Hematopoietic multipotent progenitor cell treated with erythropoietin and hydrocortisone succinate and interleukin-3 and kit ligand, for 4 days (in vitro differentiated cells): ENCODE measurements at regions not wholly inside any gene's neighbourhood (a gene's known extent, or its start where the extent isn't known, plus 50 kb on each side); places are given as distances from the start of the nearest gene placed in this dataset.
"Not testable (repeated sequence)": the region's sequence is repeated elsewhere in the genome, so short reads cannot be mapped to it uniquely, and the experiment has no call there.

Experiments used
- DNase-seq: peaks from one replicate; pipeline ENCODE4 v3.0.0-alpha.2; 2015

DNA sequence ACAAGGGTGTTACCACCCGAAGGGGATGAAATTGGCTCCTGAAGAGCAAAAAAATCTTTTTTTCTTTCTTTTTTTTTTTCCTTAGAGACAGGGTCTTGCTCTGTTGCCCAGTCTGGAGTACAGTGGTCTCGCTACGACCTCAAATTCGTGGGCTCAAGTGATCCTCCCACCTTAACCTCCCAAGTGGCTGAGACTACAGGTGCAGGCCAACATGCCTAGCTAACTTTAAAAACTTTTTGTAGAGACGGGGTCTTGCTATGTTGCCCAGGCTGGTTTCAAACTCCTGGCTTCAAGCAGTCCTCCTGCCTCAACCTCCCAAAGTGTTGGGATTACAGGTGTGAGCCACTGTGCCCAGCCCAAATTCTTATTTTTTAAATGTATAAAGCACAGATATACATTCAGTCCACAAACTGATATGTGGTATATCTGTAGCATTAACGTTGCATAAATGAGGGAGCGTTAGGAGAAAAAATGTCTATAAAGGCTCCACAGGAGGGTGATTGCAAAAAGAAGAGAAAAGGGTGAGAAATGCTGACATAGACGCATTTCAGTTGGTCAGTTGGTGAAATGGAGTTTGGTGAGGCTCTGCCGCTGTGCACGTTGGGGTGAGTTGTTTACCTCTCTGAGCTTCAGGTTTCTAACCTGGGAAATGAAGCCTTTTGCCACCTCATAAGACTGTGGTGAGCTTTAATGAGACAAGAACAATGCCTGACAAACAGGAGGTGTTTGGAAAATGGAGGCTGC lies 100.7 kb upstream of the PODXL start:
- DNase-seq = no peak

DNA sequence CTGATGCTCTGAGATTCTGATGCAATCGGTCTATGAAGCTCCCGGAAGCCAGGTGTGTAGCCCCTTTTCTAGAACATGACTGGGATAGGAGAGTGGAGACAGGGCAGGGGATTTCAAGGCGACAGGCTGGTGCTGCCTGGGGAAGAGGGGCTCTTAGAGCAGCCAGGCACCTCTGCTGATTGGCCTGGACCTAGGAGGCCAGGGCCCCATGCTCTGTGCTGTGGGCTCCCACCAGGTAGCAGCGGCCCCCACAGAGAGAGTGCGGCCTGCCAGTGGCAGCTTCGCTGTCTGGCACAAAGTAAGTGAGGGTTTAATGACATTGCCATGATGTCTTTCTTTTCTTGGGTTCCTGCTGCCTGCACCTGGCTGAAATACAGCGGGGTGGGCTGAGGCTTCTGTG lies 99.4 kb upstream of the PODXL start:
- DNase-seq = no peak

DNA sequence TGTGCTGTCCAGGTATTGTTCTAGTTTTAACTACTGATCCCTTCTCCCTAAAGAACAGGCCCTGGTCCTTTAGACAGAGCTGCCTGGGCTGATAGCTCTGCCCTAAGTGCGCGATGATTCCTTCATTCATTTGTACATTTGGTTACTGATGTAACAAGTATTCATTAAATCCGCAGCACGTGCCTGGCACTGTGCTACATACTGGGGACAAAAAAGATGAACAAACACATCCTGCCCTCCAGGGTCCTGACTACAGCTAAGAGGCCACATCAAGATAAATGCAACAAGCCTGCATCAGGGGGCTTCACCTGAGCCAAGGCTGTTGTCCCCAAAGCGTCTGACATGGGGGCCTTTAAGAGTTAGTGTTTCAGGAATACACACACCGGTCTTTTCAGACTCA lies 99.0 kb upstream of the PODXL start:
- DNase-seq = no peak

DNA sequence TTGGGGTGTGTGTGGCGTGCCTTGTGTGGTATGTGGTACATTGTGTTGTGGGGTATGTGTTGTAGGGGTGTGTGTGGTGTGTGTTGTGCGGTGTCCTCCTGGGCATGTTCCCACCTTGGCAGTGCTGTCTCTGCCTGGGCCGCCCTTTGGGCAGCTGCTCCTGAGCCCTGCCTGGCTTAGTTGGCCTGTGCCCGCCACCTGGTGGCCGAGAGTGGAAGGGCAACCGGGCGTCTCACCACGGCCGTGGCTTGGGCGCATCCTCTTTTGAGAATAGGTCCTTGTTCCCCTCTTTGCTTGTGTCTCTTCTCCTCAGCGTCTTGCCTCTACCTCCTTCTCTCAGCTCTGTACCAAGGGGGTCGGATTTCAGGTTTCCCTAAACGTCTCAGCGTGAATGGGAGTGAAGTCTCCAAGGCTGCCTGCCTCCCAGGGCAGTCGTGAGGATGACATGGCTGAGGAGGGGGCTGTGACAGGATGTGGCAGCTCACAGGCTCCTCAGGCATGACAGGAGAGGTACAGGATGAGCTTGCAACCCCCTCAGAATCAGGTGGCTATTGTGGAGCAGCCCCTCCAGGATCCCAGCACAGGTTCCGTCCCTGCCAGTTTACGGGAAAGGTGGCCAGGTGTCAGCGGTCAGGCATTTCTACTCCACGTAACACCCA lies 98.4 kb upstream of the PODXL start:
- peak; percentile 89 for DNase-seq

DNA sequence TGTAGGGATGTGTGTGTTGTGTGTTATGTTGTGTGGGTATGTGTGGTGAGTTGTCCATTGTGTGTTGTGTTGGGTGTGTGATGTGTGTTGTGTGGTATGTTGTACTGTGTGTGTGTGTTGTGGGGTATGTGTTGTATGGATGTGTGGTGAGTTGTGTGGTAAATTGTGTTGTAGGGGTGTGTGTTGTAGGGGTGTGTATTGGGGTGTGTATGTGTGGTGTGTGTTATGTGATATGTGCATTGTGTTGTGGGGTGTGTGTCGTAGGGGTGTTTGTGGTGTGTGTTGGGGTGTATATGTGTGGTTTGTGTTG lies 97.8 kb upstream of the PODXL start:
- no peak for DNase-seq

DNA sequence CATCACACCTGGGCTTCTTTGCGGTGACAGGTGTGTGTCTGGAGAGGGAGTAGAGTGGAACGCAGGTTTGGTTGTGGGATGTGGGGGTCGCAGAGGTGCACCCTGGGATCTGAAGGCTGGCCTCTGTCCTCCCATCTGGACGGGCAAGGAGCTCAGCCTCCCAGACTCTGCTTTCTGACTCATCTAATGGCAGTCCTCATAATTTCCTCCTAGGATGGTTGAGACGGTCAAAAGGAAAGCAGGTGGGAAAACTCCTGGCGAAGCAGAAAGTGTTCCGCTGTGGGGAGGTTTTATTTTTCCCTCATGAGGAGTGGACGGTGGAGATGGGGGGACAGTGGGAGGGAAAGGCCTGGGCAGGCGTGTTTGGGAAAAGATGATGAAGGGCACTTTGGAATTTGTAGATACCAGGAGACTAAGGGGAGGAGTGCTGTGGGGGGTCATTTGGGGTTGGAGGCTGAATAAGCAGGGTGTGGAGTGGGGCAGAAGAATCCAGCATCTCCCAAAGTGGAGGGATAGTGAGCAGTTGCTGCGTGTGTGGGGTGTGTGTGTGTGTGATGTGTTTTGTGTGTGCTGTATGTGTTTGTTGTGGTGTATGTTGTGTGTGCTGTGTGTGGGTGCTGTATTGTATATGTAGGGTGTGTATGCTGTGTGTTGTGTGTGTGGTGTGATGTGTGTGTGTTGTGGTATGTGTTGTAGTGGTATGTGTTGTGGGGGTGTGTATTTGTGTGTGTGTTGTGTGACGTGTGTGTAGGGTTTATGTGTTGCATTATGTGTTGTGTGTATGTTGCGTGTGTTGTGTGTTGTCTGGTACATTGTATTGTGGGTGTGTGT lies 97.2 kb upstream of the PODXL start:
- no peak for DNase-seq

DNA sequence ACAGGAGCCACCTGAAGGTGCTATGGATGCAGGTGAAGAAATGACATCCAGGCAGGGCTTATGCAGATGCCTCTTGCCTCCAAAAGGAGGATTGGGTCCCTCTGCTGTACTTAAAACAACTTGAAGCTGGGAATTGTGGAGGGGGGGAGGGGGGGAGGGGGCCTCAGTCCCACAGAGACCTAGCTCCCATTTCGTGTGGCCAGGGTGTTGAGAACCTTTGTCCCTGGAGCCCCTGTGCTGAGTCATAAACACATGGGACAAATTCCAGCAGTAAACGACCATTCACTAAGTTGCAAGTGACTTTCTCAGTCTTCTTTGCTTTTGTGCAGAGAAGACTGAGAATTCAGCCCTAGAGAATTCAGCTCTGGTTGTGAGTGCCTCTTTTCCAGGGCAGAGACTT lies 96.5 kb upstream of the PODXL start:
- no peak for DNase-seq

DNA sequence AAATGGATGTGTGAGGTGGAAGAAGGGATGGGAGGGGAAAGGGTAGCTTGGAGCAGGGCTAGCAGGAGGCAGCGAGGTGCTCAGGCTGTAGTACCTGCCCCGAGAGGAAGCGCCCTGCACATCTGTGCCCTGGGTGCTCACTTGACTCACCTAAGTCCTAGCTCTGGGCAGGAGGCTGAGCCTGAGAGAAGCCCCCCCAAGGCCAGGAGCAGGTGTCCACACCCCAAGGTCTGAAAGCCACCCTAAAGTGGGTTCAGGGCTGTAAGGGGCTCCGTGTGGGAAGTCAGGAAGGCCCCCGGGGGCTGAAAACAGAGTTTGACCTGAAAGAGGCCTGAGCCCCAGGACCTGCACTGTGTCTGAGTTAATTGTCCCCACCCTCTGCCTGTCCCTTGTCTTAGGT lies 95.8 kb upstream of the PODXL start:
- DNase-seq = no peak

DNA sequence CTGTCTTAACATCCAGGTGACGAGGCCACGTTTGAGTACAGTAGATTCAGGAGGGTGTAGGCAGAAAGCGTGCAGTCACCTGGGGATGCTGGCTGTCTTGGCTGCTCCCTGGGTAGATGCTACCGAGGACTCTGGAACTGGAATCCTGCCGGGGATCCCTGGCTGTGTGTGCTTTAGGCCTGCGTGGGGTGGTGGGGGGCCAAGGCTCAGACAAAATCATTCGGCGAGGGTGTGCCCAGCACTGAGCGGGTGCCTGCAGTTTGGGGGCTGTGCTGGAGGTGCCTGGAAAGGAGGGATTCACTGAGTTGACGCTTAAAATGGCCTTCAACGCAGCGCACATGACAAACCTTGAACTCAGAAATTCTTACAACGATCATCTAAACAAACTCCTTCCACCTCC lies 93.5 kb upstream of the PODXL start:
- DNase-seq = no peak

DNA sequence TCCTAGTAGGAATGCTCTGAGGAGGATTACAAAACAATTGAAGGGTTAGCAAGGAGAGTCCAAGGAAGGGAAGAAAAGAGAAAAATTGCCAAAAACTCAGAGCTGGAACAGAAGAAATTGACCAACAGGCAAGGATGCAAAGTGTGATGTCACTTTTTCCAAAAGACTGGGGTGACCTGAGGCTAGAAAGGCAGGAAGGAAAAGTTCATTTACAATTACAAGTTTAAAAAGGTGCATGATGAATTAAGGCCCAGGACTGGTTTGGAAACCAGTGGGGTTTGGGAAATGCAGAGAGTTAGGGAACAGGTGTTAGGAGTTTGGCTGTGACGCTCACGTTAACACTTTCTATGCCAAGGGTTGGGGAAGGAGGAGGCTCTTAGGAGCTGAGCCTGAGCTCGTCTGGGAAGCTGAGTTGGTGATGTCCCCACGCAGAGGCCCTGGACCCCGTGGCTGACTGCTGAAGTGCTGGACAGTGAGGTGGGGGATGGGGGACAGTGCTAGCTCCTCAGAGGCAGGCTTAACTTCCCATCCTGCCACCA lies 92.6 kb upstream of the PODXL start:
- no peak for DNase-seq

DNA sequence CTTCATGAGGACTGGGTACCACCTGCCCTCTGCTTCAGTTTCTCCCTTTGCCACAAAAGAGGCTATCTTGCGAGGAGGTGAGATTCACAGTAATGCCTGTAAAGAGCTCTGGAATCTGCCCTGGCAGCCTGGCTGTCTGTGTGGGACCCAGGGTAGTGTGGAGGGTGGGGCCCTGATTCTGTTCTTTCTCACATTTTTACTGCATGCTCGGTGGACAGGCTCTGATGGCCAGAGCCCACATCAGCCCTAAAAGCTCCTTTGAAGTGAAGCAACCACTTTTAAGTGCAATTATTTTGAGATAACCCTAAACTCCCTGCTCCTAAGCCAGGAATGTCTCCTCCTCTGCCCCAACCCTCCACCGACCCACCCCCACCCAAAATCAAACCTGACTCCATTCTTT lies 92.1 kb upstream of the PODXL start:
- no peak for DNase-seq

DNA sequence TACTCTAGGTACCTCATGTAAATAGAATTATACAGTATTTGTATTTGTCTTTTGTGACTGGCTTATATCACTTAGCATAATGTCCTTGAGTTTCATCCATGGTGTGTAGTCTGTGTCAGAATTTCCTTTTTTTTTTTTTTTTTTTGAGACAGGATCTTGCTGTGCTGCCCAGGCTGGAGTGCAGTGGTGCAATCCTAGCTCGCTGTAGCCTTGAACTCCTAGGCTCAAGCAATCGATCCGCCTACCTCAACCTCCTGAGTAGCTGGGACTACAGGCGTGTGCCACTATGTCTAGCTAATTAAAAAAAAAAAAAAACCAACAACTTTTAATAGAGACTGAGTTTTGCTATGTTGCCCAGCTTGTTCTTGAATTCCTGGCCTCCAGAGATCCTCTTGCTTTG lies 89.8 kb upstream of the PODXL start:
- no peak for DNase-seq

DNA sequence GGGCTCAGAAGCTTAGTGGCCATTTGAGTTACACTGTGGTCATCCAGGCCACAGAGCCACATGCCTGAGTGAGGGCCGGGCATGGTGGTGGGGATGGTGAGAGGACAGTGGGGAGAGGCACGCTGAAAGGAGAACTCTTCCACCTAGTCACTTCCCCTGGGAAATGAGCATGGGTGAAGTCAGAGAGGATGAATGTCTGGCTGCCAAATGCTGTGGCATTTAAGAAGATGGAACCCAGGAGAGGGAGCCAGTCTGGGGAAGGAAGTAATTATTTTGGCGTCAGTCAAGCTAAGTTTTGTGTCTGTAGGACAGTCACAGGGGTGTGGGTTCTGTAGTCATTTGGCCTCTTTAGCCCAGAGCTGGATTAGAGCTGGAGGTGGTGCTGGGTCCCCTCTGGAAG lies 86.0 kb upstream of the PODXL start:
- no peak for DNase-seq

DNA sequence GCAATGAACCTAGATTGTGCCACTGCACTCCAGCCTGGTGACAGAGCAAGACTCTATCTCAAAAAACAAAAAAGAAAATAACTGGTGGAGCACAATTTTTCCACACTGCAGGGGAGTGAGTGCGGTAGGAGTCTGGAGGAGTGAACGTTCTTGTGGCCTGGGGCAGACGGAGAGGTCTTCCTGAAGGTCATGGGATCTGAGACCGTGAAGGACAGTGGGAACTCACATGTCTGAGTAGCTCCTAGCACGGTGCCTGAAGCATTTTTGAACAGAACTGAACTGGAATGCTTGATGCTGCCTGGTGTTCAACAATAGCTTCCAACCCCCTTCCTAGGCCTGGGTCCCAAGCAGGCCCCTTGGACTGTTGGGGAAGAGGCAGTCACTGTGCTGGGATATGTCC lies 84.3 kb upstream of the PODXL start:
- DNase-seq = no peak

DNA sequence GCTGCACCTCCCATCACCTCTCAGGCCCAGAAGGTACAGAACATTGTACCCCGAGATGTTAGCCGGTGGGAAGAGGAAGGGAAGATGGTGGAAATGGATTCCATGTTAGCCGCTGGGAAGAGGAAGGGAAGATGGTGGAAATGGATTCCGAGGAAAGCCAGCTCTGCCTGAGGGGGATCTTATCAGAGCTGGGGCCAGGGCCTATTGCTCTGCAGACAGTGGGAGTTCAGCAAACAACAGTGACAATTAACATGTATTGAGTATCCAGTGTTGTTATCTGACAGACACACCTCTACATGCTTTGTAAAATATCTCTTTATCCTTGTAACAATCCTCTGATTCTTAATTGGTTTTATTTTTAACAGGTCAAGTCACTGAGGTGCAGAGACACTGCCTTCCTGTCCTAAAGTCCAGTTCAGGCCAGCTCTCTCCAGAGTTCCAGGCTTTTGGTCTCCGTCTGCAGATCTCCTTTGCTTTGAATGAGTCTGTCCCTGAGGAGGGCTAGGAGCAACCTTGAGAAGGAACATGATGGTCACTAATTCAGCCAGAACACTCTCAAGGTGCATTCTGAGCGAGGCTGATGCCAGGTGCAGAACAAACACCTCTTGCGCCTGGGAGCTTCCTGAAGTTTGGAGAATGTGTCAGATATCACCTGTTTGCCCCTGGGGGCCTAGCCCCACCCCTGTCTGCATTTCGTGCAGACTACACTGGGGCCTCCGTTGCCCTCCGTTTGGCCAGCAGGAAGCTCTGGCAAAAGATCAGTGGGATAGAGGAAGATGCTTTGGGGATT lies 82.4 kb upstream of the PODXL start:
- no peak for DNase-seq

DNA sequence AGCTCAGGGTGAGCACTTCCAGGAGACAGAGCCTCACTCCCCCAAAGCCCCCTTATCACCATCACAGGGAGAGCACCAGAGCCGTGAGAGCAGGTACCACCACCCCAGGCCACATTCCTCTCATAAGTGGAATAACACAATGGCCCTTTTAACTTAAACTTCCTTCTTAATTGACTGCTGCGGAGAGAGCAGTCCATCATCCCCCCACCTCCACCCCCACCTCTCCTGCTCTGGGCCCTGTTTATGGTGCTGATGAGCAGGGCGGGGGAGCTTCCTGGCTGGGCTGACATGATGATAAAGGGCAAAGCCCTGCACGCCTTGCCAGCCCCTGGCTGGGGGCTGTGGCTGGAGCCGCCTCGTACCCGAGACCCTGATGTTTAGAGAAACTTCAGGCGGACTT lies 81.4 kb upstream of the PODXL start:
- DNase-seq = no peak

DNA sequence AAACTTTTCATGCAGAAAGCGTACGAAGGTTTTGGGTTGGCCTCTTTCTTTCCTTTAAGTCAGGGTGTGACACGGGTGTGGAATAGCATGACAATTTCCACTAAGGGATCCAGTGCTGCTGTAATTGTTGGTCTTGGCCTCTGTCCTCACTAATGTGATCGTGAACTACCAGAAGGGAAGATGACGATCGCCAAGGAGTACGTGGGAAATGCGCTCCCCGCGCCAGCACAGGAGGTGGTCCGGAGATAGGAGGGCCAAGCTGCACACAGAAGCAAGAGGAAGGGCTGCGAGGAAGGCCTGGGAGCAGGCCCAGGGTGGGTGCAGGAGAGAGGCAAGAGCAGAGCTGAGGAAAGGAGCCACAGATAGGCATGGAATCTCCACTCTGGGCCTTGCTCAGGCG lies 79.7 kb upstream of the PODXL start:
- no peak for DNase-seq

DNA sequence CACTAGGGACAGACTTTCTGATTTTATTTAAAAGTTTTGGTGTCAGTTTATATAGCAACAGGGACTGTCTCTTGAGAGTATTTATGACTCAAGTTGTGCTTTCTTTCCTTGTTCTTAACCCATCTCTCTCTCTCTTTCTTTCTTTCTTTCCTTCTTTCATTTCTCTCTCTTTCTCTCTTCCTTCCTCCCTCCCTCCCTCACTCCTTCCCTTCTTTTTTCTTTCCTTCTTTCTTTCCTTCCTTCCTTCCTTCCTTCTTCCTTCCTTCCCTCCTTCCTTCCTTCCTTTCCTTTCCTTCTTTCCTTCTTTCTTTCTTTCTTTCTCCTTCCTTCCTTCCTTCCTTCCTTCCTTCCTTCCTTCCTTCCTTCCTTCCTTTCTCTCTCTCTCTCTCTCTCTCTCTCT lies 77.8 kb upstream of the PODXL start:
- not testable (repeated sequence) for DNase-seq

DNA sequence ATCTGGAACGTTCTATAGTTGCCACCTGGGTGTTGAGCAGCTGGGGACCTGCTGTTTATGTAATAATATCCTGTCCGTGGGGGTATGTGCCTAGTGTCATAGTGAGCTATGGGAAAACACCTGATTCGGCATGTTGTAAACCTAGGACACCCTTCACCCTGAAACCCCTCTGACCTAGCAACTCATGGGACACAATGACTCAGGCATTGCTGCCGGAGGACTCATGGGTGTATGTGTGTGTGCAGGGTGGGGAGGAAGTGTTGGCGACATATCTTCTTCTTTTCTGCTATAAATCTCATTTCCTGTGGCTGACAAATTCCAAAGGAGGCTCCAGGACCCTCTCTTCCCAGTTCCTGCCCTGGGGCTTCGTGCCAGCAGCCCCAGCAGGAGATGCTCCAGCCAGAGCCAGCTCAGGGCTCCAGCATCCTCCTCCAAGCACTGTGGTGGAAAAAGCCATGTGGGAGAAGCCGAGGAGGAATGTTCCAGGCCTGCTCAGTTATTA lies 77.0 kb upstream of the PODXL start:
- no peak for DNase-seq

DNA sequence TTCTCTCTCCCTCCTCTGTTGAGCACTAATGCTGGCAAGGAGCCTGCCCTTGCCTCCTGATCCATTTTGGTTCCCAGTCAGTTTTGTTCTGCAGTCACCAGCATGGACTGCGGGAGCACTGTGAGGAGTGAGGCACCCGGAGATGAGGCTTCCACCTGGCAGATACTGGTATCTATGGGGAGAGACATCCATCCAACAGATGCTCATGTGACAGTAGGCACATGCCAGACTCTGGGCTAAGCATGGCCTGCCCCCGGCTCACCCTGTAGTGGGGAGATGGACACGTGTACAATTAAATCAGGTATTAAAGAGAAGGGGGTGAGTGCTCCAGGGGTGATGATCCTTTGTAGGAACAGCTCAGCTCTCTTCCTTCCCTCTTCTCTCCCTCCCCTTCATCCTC lies 74.0 kb upstream of the PODXL start:
- no peak for DNase-seq

DNA sequence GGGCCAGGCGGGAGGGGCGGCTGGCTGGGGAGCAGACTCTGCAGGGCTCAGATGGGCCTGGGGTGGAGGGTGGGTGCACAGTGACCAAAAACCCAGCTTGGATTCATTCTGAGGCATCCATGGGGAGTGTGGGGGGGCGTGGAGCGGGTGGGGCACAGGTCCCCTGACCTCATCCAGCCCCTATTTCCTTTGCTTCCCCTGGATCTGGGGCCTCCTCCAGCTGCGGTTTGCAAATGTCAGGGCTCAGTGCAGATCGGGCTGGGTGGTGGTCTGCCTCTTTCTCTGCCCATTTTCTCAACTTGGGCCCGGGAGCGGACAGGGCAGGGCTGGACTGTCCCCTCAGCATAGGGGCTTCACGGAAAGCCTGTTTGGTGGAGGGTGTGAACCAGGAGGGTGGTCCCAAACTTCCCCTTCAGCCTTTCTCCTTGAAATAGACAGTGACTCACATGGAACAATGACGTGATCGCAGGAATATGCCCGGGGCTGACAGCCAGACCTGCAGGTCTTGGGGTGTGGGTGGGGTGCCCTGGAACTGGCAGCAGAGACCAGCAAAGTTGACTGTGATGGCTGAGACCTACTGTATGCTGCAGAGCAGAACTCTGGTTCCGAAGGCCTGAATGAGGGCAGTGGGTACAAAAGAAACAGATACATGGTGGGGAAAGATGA lies 72.9 kb upstream of the PODXL start:
- no peak for DNase-seq

DNA sequence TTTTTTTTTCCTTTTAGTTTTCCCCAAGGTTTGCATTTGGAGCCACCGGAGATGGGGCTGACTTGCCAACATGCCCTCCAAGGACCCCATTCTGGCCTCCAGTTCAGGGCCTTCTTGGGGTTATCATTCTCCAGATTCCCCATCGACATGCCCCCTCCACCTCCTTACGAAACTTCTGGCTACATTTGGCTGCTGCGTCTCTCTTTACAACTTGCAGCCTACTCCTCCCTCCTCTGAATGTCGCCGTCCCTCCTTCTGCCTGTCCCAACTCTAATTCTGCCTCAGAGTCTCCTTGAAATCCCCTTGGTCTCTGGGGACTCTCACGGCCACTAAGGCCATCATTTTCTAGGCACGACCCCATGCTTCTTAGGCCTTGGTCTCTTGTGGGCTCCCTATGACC lies 72.2 kb upstream of the PODXL start:
- no peak for DNase-seq
